ENCODE measurements at regions not wholly inside any gene's neighbourhood (a gene's known extent, or its start where the extent isn't known, plus 50 kb on each side); places are given as distances from the start of the nearest gene placed in this dataset.

- ChIA-PET CTCF (no interaction called here), POLR2A (no interaction called here)
- Histone ChIP-seq H3K4me1 (ENCODE audit: control insufficient read depth, insufficient read depth, low read length) (no peaks in the 10 kb centered on the region), H3K27ac (ENCODE audit: extremely low read depth, low read depth, low read length) (no peak overlapping the region), H3K9me3 (ENCODE audit: control insufficient read depth, insufficient read depth, low read depth, low read length) (no peaks in the 10 kb centered on the region), H3K4me3 (ENCODE audit: low read depth, low read length) (no peak overlapping the region), H3K36me3 (ENCODE audit: control insufficient read depth in 2 of 2, insufficient read depth in 1 of 2, low read length in 2 of 2) (no peaks in the 10 kb centered on the region)
- TF ChIP-seq SETDB1 (IDR thresholded peaks at IDR 0.05; ENCODE audit: insufficient read length, low read length) = peak; percentile 60
- no peak for TF ChIP-seq ZNF701 (tag by site-specific recombination; IDR thresholded peaks at IDR 0.05)
Measured at GRCh38 chr1:164272156-164272555, 286.8 kb upstream of the PBX1 start.

- CTCF ChIA-PET = no interaction called here
- H3K9me3 ChIP-seq (ENCODE audit: control insufficient read depth, insufficient read depth, low read depth, low read length) = no peaks in the 10 kb centered on the region
- no peak for TF ChIP-seq ZNF521 (tag by site-specific recombination; IDR thresholded peaks at IDR 0.05)
- TF ChIP-seq ZNF148 (tag by site-specific recombination; IDR thresholded peaks at IDR 0.05; ENCODE audit: borderline replicate concordance) = no peak
- no peak for TF ChIP-seq KLF7 (tag by site-specific recombination; IDR thresholded peaks at IDR 0.05; ENCODE audit: borderline replicate concordance)
- no peak for TF ChIP-seq MYNN (tag by site-specific recombination; IDR thresholded peaks at IDR 0.05; ENCODE audit: borderline replicate concordance)
- no peak for TF ChIP-seq ZNF664 (tag by site-specific recombination; IDR thresholded peaks at IDR 0.05)
- no peaks in the 10 kb centered on the region for H3K4me1 ChIP-seq (ENCODE audit: control insufficient read depth, insufficient read depth, low read length)
- no peak overlapping the region for H3K27ac ChIP-seq (ENCODE audit: extremely low read depth, low read depth, low read length)
- POLR2A ChIA-PET = no interaction called here
- H3K36me3 ChIP-seq (ENCODE audit: control insufficient read depth in 2 of 2, insufficient read depth in 1 of 2, low read length in 2 of 2) = no peaks in the 10 kb centered on the region
- H3K4me3 ChIP-seq (ENCODE audit: low read depth, low read length) = no peak overlapping the region
Measured at GRCh38 chr1:164296172-164296571, 262.8 kb upstream of the PBX1 start.

GRCh38 chr1:164308101-164308500 lies 250.9 kb upstream of the PBX1 start:
- no peaks in the 10 kb centered on the region for H3K36me3 ChIP-seq (ENCODE audit: control insufficient read depth in 2 of 2, insufficient read depth in 1 of 2, low read length in 2 of 2)
- H3K4me1 ChIP-seq (ENCODE audit: control insufficient read depth, insufficient read depth, low read length) = no peaks in the 10 kb centered on the region
- no peaks in the 10 kb centered on the region for H3K9me3 ChIP-seq (ENCODE audit: control insufficient read depth, insufficient read depth, low read depth, low read length)
- H3K4me3 ChIP-seq (ENCODE audit: low read depth, low read length) = no peak overlapping the region
- ChIA-PET CTCF (interaction anchor here (0.6 kb wide), 1 partner anchor 14 kb away, joined by 3 read pairs; no protein-coding TSS in a partner anchor), POLR2A (no interaction called here)
- no peak overlapping the region for H3K27ac ChIP-seq (ENCODE audit: extremely low read depth, low read depth, low read length)
- TF ChIP-seq PRDM2 (tag by site-specific recombination; IDR thresholded peaks at IDR 0.05; ENCODE audit: borderline replicate concordance) = no peak

- H3K27ac ChIP-seq (ENCODE audit: extremely low read depth, low read depth, low read length) = no peak overlapping the region
- no peaks in the 10 kb centered on the region for H3K36me3 ChIP-seq (ENCODE audit: control insufficient read depth in 2 of 2, insufficient read depth in 1 of 2, low read length in 2 of 2)
- ChIA-PET POLR2A (no interaction called here), CTCF (no interaction called here)
- H3K4me1 ChIP-seq (ENCODE audit: control insufficient read depth, insufficient read depth, low read length) = no peaks in the 10 kb centered on the region
- no peak for TF ChIP-seq ZNF280C (tag by site-specific recombination; IDR thresholded peaks at IDR 0.05)
- H3K9me3 ChIP-seq (ENCODE audit: control insufficient read depth, insufficient read depth, low read depth, low read length) = no peaks in the 10 kb centered on the region
- H3K4me3 ChIP-seq (ENCODE audit: low read depth, low read length) = no peak overlapping the region
Measured at GRCh38 chr1:164310166-164310565, 248.8 kb upstream of the PBX1 start.

Measured in HEK293 (cell line).